PFSK-1 (cell line): ENCODE measurements at regions not wholly inside any gene's neighbourhood (a gene's known extent, or its start where the extent isn't known, plus 50 kb on each side); places are given as distances from the start of the nearest gene placed in this dataset.

Source experiments
- POLR2AphosphoS5 ChIP-seq: IDR thresholded peaks from 2 replicates; pipeline ENCODE4 v1.6.1; 2012; ENCODE audit warnings: low read depth, mild to moderate bottlenecking, control low read depth, low read length, moderate library complexity
- TAF1 ChIP-seq: IDR thresholded peaks from 2 replicates; pipeline ENCODE4 v1.6.1; 2012; ENCODE audit warnings: low read length, control low read depth, borderline replicate concordance; ENCODE audit not compliant: insufficient read depth

DNA sequence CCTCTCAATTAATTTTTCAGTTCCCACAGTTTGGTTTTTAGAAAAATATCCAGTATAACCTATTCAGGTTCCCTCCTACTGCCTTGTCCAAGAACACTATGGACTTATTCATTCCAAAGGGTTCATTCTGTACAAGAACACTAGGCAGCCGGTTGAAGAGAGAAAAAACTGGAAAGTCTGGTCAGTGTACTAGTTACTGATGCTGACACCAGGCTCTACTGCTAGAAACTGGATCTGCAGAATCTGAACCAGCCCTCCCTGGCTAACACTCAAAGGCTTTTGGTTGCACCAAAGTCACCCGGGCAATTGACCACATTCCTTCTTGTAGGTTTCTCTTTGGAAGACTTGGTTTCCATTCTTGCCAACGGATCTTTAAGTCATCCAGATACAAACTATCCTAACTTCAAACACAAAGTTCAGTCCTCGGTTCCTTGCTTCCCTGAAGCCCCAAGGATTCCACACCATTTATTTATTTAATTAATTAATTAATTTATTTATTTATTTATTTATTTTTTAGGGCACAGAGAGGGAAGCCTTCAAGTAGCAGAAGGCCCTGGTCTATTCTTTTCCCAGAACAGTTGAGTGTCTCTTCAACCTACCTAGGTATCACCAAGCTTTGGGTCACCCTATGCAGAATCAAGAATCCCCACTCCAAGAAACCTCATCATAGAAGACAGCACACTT is 268.1 kb downstream of the ADGB start:
- TF ChIP-seq POLR2AphosphoS5 (no peak), TAF1 (no peak)
